Gastroesophageal sphincter (tissue), 4 donors: ENCODE measurements at regions not wholly inside any gene's neighbourhood (a gene's known extent, or its start where the extent isn't known, plus 50 kb on each side); places are given as distances from the start of the nearest gene placed in this dataset.

Source experiments
- ATAC-seq: fragments of 150-250 bp; one replicate; pipeline ENCODE4 v1.9.1; 2016; ENCODE audit warnings: mild to moderate bottlenecking, moderate library complexity
- H3K27ac ChIP-seq, 4 donors: fragments of 200-600 bp; sonication (generic) in 3 of 4; 1 replicate in 3 of 4; 2 replicates in 1 of 4; pipeline ENCODE4 v1.5.1; 2016 to 2019
- H3K27me3 ChIP-seq: fragments of 200-600 bp; sonication (generic); one replicate; pipeline ENCODE4 v1.5.1; 2019
- H3K36me3 ChIP-seq, 2 donors: fragments of 200-600 bp; sonication (generic); one replicate each; pipeline ENCODE4 v1.5.1; 2019; ENCODE audit warnings: control low read depth in 1 of 2
- H3K4me1 ChIP-seq, 3 donors: fragments of 200-600 bp; sonication (generic); 1 replicate in 2 of 3; 2 replicates in 1 of 3; pipeline ENCODE4 v1.5.1; 2016 to 2019; ENCODE audit warnings: control low read depth in 2 of 3
- H3K4me3 ChIP-seq, 2 donors: fragments of 200-600 bp; sonication (generic); one replicate each; pipeline ENCODE4 v1.5.1; 2019; ENCODE audit warnings: mild to moderate bottlenecking in 1 of 2, moderate library complexity in 1 of 2
- H3K9me3 ChIP-seq, 3 donors: fragments of 200-600 bp; sonication (generic); one replicate each; pipeline ENCODE4 v1.5.1; 2017 to 2019; ENCODE audit warnings: control low read depth in 2 of 3
- EP300 ChIP-seq: sonication (generic); formaldehyde crosslinking; IDR thresholded peaks from one replicate; pipeline ENCODE4 v1.6.1; 2017; ENCODE audit warnings: antibody characterized with exemption, mild to moderate bottlenecking
- POLR2A ChIP-seq, 2 donors: fragments of 450-650 bp; IDR thresholded peaks; one replicate each; pipeline ENCODE4 v1.6.1; 2017; ENCODE audit warnings: antibody characterized with exemption in 2 of 2, mild to moderate bottlenecking in 2 of 2, moderate library complexity in 1 of 2
- POLR2AphosphoS5 ChIP-seq: sonication (generic); formaldehyde crosslinking; IDR thresholded peaks from one replicate; pipeline ENCODE4 v1.6.1; 2017; ENCODE audit warnings: antibody characterized with exemption
- WGBS, 2 donors: methylation state at CpG; one replicate each; pipeline ENCODE4 v1.1.5; 2018; ENCODE audit warnings: low coverage in 1 of 2; 5-methylcytosine and 5-hydroxymethylcytosine counted together
- TF ChIP-seq, protein P1 (sequence below), 4 experiments: fragments of 200-600 bp in 2 of 4; fragments of 450-650 bp in 2 of 4; sonication (generic) in 1 of 4; IDR thresholded peaks; one replicate each; pipeline ENCODE4 v1.5.1; 2017 to 2019; ENCODE audit warnings: antibody characterized with exemption in 4 of 4, mild to moderate bottlenecking in 2 of 4, moderate library complexity in 2 of 4

DNA sequence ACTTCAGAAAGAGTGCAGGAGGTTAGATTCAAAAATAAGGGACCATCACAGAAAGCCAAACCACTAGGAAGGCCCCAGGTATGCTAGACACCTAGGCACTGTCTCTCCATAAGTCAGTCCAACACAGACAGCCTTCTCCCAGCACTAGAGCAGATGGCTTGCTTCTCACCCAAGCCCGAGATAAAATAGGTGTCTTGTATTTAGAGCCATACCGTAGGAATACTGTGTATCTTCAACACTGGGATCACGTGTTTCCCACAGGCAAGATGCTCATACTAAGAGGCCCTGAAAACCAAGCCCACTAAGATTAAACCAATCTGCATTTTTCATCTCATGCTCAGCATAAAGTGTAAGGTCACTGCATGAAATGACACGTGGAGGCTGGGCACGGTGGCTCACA is 223.3 kb upstream of the KAZN start:
- no peaks in the 10 kb centered on the region for H3K4me1 ChIP-seq
- H3K27ac ChIP-seq, result no peak overlapping the region
- H3K9me3 ChIP-seq, result peaks cover 0 to 13% (median 0%) of the 10 kb centered on the region in 3 donors
- H3K36me3 ChIP-seq, result no peaks in the 10 kb centered on the region
- H3K4me3 ChIP-seq, result no peak overlapping the region
- no CpG with 5 or more reads among the region's 5 CpGs for WGBS, 2 donors
- no peak for ATAC-seq
- TF ChIP-seq POLR2A (IDR thresholded peaks at IDR 0.05) (no peak), POLR2AphosphoS5 (no peak), EP300 (no peak)
- TF ChIP-seq, protein P1, sequence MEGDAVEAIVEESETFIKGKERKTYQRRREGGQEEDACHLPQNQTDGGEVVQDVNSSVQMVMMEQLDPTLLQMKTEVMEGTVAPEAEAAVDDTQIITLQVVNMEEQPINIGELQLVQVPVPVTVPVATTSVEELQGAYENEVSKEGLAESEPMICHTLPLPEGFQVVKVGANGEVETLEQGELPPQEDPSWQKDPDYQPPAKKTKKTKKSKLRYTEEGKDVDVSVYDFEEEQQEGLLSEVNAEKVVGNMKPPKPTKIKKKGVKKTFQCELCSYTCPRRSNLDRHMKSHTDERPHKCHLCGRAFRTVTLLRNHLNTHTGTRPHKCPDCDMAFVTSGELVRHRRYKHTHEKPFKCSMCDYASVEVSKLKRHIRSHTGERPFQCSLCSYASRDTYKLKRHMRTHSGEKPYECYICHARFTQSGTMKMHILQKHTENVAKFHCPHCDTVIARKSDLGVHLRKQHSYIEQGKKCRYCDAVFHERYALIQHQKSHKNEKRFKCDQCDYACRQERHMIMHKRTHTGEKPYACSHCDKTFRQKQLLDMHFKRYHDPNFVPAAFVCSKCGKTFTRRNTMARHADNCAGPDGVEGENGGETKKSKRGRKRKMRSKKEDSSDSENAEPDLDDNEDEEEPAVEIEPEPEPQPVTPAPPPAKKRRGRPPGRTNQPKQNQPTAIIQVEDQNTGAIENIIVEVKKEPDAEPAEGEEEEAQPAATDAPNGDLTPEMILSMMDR (IDR thresholded peaks at IDR 0.05), result no peak
- no peaks in the 10 kb centered on the region for H3K27me3 ChIP-seq

- Histone ChIP-seq H3K9me3 (peaks cover 0 to 27% (median 0%) of the 10 kb centered on the region in 3 donors), H3K27ac (no peak overlapping the region), H3K4me3 (no peak overlapping the region), H3K27me3 (no peaks in the 10 kb centered on the region), H3K36me3 (no peaks in the 10 kb centered on the region), H3K4me1 (no peaks in the 10 kb centered on the region)
- TF ChIP-seq POLR2AphosphoS5 (no peak), EP300 (no peak), POLR2A (IDR thresholded peaks at IDR 0.05) (no peak)
- TF ChIP-seq, protein P1 (IDR thresholded peaks at IDR 0.05), result no peak
- 78 to 93% methylated on average over 4 to 5 of the region's 5 CpGs for WGBS, 2 donors
- no peak for ATAC-seq
These were observed 221.1 kb upstream of the KAZN start for GRCh38 chr1:14377386-14377785.

DNA sequence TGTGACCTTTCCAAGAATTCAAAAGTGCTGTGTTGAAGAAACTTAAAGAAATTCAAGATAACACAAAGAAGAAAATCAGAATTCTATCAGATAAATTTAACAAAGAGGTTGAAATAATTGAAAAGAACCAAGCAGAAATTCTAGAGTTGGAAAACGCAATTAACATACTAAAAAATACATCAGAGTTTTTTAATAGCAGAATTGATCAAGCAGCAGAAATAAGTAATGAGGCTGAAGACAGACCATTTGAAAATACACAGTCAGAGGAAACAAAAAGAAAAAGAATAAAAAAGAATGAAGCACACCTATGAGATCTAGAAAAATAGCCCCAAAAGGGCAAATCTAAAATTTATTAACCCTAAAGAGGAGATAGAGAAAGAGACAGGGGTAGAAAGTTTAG is 218.1 kb upstream of the KAZN start:
- no peak for ATAC-seq
- H3K27me3 ChIP-seq, result no peaks in the 10 kb centered on the region
- 80 to 100% methylated on average over 1 of the region's 1 CpG for WGBS, 2 donors

GRCh38 chr1:14390816-14391215 is 207.7 kb upstream of the KAZN start:
- WGBS, 2 donors, result no CpG with 5 or more reads among the region's 1 CpG
- H3K27me3 ChIP-seq, result no peaks in the 10 kb centered on the region
- H3K4me1 ChIP-seq, result no peaks in the 10 kb centered on the region
- no peak for TF ChIP-seq EP300
- no peak for TF ChIP-seq POLR2AphosphoS5
- TF ChIP-seq POLR2A (IDR thresholded peaks at IDR 0.05), result no peak
- TF ChIP-seq, protein P1 (IDR thresholded peaks at IDR 0.05), result no peak
- no peak overlapping the region for H3K4me3 ChIP-seq
- H3K9me3 ChIP-seq, result no peaks in the 10 kb centered on the region
- no peaks in the 10 kb centered on the region for H3K36me3 ChIP-seq
- ATAC-seq, result no peak
- no peak overlapping the region for H3K27ac ChIP-seq

More for the DNA sequence above, 218.1 kb upstream of the KAZN start:
- H3K36me3 ChIP-seq, result no peaks in the 10 kb centered on the region
- peaks cover 0 to 31% (median 0%) of the 10 kb centered on the region in 3 donors for H3K9me3 ChIP-seq
- no peak overlapping the region for H3K4me3 ChIP-seq
- H3K4me1 ChIP-seq, result no peaks in the 10 kb centered on the region
- TF ChIP-seq EP300, result no peak
- TF ChIP-seq POLR2AphosphoS5, result no peak
- TF ChIP-seq POLR2A (IDR thresholded peaks at IDR 0.05), result no peak
- TF ChIP-seq, protein P1 (IDR thresholded peaks at IDR 0.05), result no peak
- no peak overlapping the region for H3K27ac ChIP-seq

DNA sequence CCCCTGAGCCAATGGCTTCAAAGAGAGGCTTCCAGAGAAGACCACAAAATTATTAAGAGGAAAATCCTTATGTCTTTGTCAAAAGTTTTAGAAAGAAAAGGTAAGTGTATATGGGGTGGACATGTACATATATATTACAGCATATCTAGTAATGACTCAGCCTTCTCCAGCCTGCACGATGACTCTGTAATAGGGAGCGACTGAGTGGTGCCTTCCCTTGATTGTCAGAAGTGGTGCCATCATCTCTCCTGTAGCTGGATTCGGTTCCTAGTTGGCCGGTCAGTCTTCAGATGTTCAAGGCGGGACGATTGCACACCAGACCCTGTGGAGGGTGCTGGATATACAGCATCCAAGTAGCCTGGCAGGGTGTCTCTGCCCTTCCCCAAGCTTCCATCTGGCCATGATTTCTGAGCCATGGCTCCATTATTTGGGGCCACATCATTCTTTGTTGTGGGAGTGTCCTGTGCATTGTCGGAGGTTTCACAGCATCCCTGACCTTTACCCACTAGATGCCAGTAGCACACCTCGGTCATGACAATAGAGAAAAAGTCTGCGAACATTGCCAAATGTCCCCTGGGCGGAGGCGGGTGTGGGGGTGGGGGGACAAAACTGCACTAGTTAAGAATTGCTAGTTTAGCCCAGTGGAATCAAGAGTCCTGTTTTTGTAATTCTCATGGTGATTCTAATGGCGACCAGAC is 206.2 kb upstream of the KAZN start:
- no peaks in the 10 kb centered on the region for H3K27me3 ChIP-seq
- no peak for ATAC-seq
- no peaks in the 10 kb centered on the region for H3K9me3 ChIP-seq
- no peak overlapping the region for H3K4me3 ChIP-seq
- H3K36me3 ChIP-seq, result no peaks in the 10 kb centered on the region
- no peaks in the 10 kb centered on the region for H3K4me1 ChIP-seq
- no peak overlapping the region for H3K27ac ChIP-seq
- TF ChIP-seq, protein P1 (IDR thresholded peaks at IDR 0.05), result no peak
- 84% methylated on average over 11 of the region's 12 CpGs; no CpG with 5 or more reads in 1 of the 2 donors for WGBS, 2 donors
